Mucosa of descending colon (tissue), 3 donors: ENCODE measurements at regions not wholly inside any gene's neighbourhood (a gene's known extent, or its start where the extent isn't known, plus 50 kb on each side); places are given as distances from the start of the nearest gene placed in this dataset.
A peak's percentile ranks its signal among the peaks of the same experiment; 100 is the strongest.

ENCODE experiments used
- ATAC-seq: fragments of 200-7000 bp; cut with Tn5 transposase; one replicate; pipeline ENCODE4 v1.9.1; 2020; ENCODE audit warnings: mild to moderate bottlenecking, moderate library complexity
- DNase-seq, 3 donors: peaks; one replicate each; pipeline ENCODE4 v3.0.0-alpha.2; 2020
- H3K36me3 ChIP-seq: fragments of 200-600 bp; one replicate; pipeline ENCODE4 v1.8.0; 2021; ENCODE audit warnings: low read depth, mild to moderate bottlenecking
- H3K4me1 ChIP-seq: fragments of 200-600 bp; one replicate; pipeline ENCODE4 v1.8.0; 2021; ENCODE audit warnings: low read depth, mild to moderate bottlenecking
- H3K4me3 ChIP-seq: fragments of 200-600 bp; one replicate; pipeline ENCODE4 v1.8.0; 2021; ENCODE audit warnings: mild to moderate bottlenecking
- H3K9me3 ChIP-seq: fragments of 200-600 bp; one replicate; pipeline ENCODE4 v1.8.0; 2021; ENCODE audit warnings: mild to moderate bottlenecking
- intact Hi-C, 2 donors: fragments of 100-400 bp; cut with DNase I in 1 of 2; cut with micrococcal nuclease in 1 of 2; formaldehyde crosslinking; loops; one replicate each; pipeline versions ENCODE4 v1.11.0 to v1.11.1; 2022; cut with DNase I, micrococcal nuclease
- TF ChIP-seq, protein P1 (sequence below): fragments of 200-600 bp; IDR thresholded peaks from one replicate; pipeline ENCODE4 v1.8.0; 2022; ENCODE audit warnings: antibody characterized with exemption, mild to moderate bottlenecking
- donor health status: DM: no; HTN: no; CAD: no; lungs with moderate emphysema.
- donor health status: DM: no; HTN: no; CAD: no.
- donor health status: DM: no; HTN: yes; CAD: no.

DNA sequence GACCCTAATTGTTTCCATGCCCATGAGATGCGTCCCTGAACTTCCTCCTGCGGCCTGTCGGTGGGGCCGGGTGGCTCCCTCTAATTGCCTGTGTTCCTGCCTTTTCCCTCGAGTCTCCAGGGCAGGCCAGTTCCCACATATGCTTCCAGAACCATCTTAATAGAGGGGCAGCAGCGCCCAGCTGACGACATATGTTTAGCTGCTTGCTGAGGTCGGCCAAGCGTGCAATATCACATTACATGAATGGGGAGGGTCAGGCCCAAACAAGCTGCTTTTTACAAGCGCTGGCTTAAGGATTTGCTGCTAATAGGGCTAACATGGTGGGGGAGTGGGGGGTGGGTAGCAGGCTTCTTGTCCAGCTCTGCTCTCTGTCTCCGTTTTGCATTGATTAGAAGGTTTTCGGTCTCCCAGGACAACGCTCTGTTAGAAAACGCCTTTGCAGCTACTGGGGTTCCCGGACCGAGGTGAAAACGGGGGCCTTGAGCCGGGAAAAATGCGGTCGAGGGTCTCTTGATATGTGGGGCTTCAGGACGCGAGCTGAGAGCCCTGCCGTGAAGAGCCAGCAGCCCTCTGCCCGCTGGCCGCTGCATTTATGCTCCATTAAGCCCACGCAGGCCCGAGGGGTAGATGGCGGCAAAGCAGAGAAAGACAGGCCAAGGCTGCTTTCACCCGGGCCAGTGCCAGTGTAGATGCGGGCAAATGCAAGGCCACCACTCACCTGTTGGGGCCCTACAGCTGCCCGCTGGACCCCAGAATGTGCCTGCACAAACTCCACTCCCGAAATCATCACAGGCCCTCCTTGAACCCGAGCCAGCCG lies 308.5 kb downstream of the BMP7 start:
- ATAC-seq, result no peak
- TF ChIP-seq, protein P1, sequence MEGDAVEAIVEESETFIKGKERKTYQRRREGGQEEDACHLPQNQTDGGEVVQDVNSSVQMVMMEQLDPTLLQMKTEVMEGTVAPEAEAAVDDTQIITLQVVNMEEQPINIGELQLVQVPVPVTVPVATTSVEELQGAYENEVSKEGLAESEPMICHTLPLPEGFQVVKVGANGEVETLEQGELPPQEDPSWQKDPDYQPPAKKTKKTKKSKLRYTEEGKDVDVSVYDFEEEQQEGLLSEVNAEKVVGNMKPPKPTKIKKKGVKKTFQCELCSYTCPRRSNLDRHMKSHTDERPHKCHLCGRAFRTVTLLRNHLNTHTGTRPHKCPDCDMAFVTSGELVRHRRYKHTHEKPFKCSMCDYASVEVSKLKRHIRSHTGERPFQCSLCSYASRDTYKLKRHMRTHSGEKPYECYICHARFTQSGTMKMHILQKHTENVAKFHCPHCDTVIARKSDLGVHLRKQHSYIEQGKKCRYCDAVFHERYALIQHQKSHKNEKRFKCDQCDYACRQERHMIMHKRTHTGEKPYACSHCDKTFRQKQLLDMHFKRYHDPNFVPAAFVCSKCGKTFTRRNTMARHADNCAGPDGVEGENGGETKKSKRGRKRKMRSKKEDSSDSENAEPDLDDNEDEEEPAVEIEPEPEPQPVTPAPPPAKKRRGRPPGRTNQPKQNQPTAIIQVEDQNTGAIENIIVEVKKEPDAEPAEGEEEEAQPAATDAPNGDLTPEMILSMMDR, result no peak
- no peak for DNase-seq

DNA sequence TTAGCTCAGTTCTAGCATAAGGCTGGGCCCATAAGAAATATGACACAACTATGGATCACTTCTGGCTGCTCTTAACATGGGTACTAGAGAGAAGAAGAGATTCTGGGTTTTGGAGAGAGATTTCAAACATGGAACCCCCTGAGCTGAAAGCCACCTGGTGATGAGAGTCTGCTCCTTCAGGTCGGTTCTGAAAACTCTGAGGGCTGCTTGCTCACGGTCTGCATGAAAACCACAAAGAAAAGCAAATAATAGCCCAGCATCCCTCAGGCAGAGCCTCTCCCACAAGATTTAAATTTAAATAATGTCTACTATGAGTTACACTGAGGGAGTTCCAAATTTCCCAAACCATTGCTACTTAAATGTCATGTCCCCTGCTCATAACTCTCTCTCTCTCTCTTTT lies 301.5 kb downstream of the BMP7 start:
- TF ChIP-seq, protein P1, result no peak
- Histone ChIP-seq H3K9me3 (no peaks in the 10 kb centered on the region), H3K4me3 (no peak overlapping the region), H3K4me1 (no peaks in the 10 kb centered on the region), H3K36me3 (no peaks in the 10 kb centered on the region)
- intact Hi-C loops, result no loop called here
- ATAC-seq (no peak), DNase-seq (no peak)

More for the DNA sequence above, 308.5 kb downstream of the BMP7 start:
- no peaks in the 10 kb centered on the region for H3K36me3 ChIP-seq
- no peaks in the 10 kb centered on the region for H3K4me1 ChIP-seq
- no peaks in the 10 kb centered on the region for H3K9me3 ChIP-seq
- intact Hi-C loops, result no loop called here
- no peak overlapping the region for H3K4me3 ChIP-seq

DNA sequence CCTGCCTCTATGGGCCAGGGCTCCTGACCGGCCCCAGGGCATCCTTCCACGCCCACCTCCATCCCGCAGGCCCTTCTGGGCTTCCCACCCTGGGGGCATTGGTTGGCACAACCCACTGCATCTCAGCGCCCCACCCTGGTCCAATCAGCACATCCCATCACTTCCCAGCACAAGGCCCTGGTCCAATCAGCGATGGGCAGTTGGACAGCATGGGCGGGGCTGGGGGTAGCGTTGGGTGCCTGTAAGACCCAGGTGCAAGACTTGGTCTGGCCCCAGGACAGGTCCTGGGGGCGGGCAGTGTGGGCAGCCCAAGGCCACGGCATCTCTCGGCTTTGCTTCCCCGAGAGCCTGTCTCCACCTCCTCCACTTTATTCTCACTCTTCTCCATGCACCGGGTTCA lies 298.5 kb downstream of the BMP7 start:
- Histone ChIP-seq H3K9me3 (no peaks in the 10 kb centered on the region), H3K4me1 (no peaks in the 10 kb centered on the region), H3K4me3 (no peak overlapping the region), H3K36me3 (no peaks in the 10 kb centered on the region)
- intact Hi-C loops, result no loop called here
- TF ChIP-seq, protein P1, result no peak
- no peak for DNase-seq
- ATAC-seq, result no peak

DNA sequence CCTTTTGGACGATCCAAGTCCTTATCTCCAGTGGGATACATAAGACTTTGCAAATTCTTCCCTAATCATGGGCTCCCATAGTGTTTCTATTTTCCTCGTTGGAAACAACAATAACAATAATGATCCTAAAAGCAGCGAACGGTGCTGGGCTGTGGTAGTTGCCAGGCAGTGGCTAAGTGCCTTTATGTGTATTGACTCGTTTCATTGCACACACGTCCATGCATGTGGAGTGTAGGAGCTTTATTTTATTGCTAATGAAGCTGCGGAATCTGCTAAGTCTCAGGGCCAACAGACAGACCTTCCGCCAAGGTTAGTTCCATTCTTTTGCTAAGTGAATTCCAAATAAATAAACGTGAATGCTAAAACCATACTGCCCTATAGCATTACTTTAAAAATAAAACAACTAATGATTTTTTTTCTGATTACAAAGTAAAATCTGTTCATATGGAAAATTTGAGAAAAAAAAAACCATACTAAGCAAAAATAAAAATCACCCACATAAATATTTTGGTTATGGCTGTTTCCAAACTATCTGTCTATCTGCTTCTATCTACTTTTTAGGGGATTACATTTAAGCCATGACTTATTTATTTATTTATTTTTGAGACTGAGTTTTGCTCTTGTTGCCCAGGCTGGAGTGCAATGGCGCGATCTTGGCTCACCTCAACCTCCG lies 297.9 kb downstream of the BMP7 start:
- TF ChIP-seq, protein P1, result no peak
- Histone ChIP-seq H3K36me3 (no peaks in the 10 kb centered on the region), H3K4me1 (no peaks in the 10 kb centered on the region), H3K9me3 (no peaks in the 10 kb centered on the region), H3K4me3 (no peak overlapping the region)
- ATAC-seq, result no peak
- DNase-seq, result no peak
- intact Hi-C loops, result no loop called here

DNA sequence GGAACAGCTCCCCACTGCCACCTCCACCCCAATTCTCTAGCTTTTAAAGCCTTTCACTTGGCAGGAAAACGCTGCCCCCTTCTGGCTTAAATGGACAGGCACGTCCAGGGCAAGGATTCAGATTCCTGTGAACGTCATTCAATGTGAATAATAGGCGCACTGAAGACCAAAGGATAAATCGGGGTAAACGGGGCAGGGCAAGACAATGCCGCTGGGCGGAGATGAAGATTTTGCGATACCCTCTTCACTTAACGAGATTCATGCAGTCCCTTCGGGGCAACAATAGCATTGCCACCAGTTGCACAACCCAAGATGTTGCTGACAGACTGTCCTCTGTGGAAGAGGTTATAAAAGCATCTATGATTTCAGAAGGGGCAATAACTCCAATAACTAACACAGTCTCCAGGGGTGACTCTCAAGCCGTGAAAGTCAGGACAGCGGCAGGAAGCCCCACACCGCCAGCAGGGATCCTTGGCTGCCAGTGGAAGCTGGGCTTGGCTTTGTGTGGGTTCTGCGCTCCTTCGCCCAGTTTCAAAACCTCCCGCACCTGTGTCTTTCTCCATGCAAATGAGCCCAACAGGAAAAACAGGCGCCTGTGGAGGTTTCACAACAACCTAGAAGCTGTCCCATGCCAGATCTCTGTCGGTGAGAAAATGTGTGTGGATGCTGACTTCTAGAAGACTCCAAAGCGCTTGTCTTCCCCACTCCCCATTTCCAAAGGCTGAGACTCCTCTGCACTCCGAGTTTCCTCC lies 291.8 kb downstream of the BMP7 start:
- Histone ChIP-seq H3K4me1 (no peaks in the 10 kb centered on the region), H3K36me3 (no peaks in the 10 kb centered on the region), H3K9me3 (no peaks in the 10 kb centered on the region), H3K4me3 (no peak overlapping the region)
- TF ChIP-seq, protein P1, result no peak
- intact Hi-C loops, result loop anchor here in 1 of 2 donors (10.0 kb wide), 1 partner anchor 430 kb away; no protein-coding TSS in a partner anchor
- DNase-seq (peak in 2 of 3 donors; percentile 46 to 69), ATAC-seq (peak; percentile 26)
